AG09309 (cell line): ENCODE measurements at regions not wholly inside any gene's neighbourhood (a gene's known extent, or its start where the extent isn't known, plus 50 kb on each side); places are given as distances from the start of the nearest gene placed in this dataset.

Experiments used
- DNase-seq: peaks from one replicate; pipeline ENCODE4 v3.0.0-alpha.2; 2010; ENCODE audit warnings: low read depth
- H3K4me3 ChIP-seq: 2 replicates; pipeline ENCODE4 v1.5.1; 2011; ENCODE audit warnings: mild to moderate bottlenecking, low read depth, low read length, moderate library complexity; ENCODE audit not compliant: control insufficient read depth
- TF ChIP-seq, protein P1 (sequence below): IDR thresholded peaks from 2 replicates; pipeline ENCODE4 v1.5.1; 2011; ENCODE audit warnings: mild to moderate bottlenecking, low read depth, low read length, inconsistent platforms; ENCODE audit not compliant: insufficient read depth, control insufficient read depth; ENCODE audit errors: missing control alignments

DNA sequence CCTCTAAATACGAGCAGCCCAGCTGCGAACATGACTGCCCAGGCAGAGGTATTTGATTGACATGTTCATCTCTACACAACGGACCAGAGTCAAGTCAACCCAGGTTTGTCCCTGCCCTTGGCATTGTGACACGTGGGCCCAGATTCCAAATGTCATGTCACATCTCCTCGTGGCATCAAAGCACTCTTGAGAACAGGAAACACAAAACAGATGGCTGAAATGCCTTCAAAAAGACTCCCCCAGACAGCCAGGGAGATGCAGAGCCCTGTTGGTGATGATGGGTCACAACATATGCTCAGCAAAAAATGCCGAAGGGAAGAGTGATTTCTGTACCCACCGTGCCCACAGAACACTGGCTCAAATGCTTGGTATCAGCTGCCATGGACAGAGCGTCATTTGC lies 337.8 kb upstream of the DAB1 start:
- TF ChIP-seq, protein P1, sequence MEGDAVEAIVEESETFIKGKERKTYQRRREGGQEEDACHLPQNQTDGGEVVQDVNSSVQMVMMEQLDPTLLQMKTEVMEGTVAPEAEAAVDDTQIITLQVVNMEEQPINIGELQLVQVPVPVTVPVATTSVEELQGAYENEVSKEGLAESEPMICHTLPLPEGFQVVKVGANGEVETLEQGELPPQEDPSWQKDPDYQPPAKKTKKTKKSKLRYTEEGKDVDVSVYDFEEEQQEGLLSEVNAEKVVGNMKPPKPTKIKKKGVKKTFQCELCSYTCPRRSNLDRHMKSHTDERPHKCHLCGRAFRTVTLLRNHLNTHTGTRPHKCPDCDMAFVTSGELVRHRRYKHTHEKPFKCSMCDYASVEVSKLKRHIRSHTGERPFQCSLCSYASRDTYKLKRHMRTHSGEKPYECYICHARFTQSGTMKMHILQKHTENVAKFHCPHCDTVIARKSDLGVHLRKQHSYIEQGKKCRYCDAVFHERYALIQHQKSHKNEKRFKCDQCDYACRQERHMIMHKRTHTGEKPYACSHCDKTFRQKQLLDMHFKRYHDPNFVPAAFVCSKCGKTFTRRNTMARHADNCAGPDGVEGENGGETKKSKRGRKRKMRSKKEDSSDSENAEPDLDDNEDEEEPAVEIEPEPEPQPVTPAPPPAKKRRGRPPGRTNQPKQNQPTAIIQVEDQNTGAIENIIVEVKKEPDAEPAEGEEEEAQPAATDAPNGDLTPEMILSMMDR = no peak
- H3K4me3 ChIP-seq = no peak overlapping the region
- DNase-seq = no peak

DNA sequence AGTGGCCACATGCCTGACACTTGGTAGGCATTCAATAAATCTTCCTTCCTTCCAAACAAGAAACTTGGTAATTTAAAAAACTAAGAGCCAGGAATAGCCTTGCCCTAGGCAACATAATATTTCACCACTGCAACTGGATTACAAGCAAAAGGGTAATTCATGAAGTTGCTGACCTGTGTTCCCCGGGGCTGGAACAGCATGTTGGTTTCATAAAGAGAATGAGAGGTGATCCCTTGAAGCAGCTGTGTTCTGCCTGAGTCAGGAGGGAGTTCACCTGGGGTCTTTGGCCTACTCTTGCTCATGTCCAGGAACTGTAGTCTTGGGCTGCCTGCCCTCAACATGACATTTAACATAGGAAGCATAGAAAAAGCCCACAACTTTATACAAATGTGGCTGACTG lies 329.0 kb upstream of the DAB1 start:
- DNase-seq = no peak

DNA sequence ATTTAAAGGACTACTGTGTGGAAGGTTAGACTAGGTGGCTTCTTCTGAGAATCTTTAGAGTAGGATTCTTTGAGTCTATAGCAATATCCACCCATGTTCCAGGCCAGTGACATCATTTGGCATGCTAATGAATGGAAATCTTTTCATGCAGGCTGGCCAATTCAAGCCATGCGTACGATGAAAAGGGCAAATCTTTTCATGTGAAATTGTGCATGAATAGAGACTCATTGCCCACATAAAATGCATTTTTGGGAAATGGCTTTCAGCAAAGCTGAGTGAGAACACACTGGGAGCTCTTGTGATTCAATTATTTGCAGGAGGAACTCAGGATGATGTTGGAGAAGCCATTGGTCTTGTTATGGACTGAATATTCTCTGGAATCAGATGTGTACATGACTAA lies 324.9 kb upstream of the DAB1 start:
- no peak for DNase-seq
- no peak overlapping the region for H3K4me3 ChIP-seq
- TF ChIP-seq, protein P1 = no peak

More for the DNA sequence above, 329.0 kb upstream of the DAB1 start:
- no peak overlapping the region for H3K4me3 ChIP-seq
- TF ChIP-seq, protein P1 = no peak

DNA sequence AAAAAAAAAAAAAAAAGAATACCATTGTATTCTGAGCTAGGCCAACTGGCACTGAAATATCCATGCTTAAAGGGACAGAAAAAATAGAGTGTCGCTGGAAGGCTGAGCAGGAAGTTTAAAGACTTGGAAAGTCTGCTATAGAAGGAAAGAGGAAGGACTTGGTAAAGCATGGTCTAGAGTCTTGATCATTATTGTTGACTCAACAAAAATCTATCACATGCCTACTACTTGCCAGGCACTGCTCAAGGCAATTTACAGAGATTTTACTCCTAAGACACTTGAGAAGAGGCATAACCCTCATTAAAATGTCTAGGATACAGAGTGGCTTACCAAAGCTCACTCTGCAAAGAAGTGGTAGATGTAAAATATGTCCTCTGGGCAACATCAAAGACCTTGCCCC lies 324.0 kb upstream of the DAB1 start:
- TF ChIP-seq, protein P1 = no peak
- H3K4me3 ChIP-seq = no peak overlapping the region

DNA sequence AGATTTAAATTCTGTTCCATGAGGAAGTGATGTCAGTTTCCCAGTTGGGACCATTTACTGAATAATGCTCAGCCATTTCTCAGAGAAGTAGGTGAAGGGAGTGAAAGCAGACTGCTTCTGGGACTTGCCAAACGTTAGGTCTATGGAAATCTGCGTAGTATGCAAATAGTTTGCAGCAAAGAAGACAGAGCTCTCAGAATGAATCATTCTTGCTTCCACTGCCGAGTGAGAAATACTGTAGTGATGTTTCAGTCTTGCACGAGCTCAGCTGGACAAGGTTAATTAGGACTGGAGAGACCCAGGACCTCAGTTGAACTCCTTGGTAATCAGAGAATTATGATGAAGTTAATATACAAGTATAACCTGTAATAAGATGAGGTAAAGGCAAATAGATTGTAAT lies 317.7 kb upstream of the DAB1 start:
- TF ChIP-seq, protein P1 = no peak
- no peak overlapping the region for H3K4me3 ChIP-seq
- DNase-seq = no peak

More for the DNA sequence above, 324.0 kb upstream of the DAB1 start:
- no peak for DNase-seq

DNA sequence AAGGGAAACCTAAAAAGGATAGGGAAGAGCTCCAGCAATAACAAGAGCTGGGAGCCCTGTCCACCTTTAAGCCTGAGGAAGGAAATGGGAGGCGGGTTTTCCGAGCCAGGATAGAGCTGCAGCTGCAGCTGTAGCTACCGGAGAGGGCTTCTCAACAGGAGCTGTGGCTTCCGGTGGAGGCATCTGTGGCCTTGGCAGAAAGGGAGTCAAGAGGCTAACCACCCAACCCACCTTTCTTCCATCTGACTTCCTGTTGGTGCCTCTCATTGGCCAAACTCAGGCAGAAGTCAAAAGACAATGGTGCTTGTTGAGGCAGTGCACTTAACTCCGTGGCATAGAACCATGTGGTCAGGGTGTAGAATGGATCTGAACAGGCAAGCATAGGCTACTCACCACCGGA lies 313.1 kb upstream of the DAB1 start:
- no peak overlapping the region for H3K4me3 ChIP-seq
- TF ChIP-seq, protein P1 = no peak
- DNase-seq = no peak

DNA sequence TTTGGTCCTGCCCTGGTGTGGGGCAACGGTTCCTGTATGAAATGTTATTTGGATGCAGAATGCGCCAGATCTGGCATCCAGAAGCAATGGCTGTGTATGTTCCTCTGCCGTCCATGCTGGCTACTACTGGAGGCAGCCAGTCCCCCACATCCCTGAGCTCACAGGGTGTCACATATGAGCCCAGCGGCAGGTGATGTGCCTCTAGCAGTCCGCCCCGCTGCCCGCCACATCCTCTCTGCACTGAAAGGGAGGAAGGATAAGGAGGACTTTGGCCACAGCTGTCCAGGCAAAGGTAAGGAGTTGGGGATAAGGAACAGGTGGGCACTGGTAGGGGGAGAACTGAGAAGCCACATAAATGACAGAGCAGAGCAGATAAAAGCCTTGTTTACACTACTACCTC lies 305.3 kb upstream of the DAB1 start:
- TF ChIP-seq, protein P1 = no peak
- no peak overlapping the region for H3K4me3 ChIP-seq
- no peak for DNase-seq
